ENCODE measurements at regions not wholly inside any gene's neighbourhood (a gene's known extent, or its start where the extent isn't known, plus 50 kb on each side); places are given as distances from the start of the nearest gene placed in this dataset.

GRCh38 chr1:58305622-58306021 lies 240.9 kb downstream of the OMA1 start:
- TF ChIP-seq ELF1 (IDR thresholded peaks at IDR 0.05) (no peak), EP300 (IDR thresholded peaks at IDR 0.05; ENCODE audit: borderline replicate concordance in 1 of 2, low read depth in 1 of 2, low read length in 1 of 2) (no peak), POLR2AphosphoS5 (IDR thresholded peaks at IDR 0.05; ENCODE audit: low read depth, low read length) (no peak), NFIC (IDR thresholded peaks at IDR 0.05; ENCODE audit: borderline replicate concordance) (no peak), CTCF (IDR thresholded peaks at IDR 0.05) (no peak), MAX (IDR thresholded peaks at IDR 0.05; ENCODE audit: low read depth) (no peak), ZBTB33 (IDR thresholded peaks at IDR 0.05; ENCODE audit: borderline replicate concordance, low read depth) (no peak), SIN3A (IDR thresholded peaks at IDR 0.05; ENCODE audit: borderline replicate concordance, low read depth, low read length) (no peak), EZH2phosphoT487 (IDR thresholded peaks at IDR 0.05; ENCODE audit: borderline replicate concordance, low read depth) (no peak), RAD21 (IDR thresholded peaks at IDR 0.05; ENCODE audit: low read length) (no peak)

All from SK-N-SH (cell line).